GM18505 (cell line): ENCODE measurements at regions not wholly inside any gene's neighbourhood (a gene's known extent, or its start where the extent isn't known, plus 50 kb on each side); places are given as distances from the start of the nearest gene placed in this dataset.
A peak's percentile ranks its signal among the peaks of the same experiment; 100 is the strongest.
"Not testable (repeated sequence)": the region's sequence is repeated elsewhere in the genome, so short reads cannot be mapped to it uniquely, and the experiment has no call there.

Experiments
- ATAC-seq: cut with Tn5 transposase; IDR thresholded peaks from one replicate; pipeline ENCODE4 v1.9.1; 2021; ENCODE audit not compliant: unreplicated experiment
- POLR2A ChIP-seq: IDR thresholded peaks from 4 replicates; pipeline ENCODE4 v1.6.1; 2011; ENCODE audit warnings: borderline replicate concordance; ENCODE audit not compliant: insufficient read depth, insufficient read length; ENCODE audit errors: extremely low read depth

DNA sequence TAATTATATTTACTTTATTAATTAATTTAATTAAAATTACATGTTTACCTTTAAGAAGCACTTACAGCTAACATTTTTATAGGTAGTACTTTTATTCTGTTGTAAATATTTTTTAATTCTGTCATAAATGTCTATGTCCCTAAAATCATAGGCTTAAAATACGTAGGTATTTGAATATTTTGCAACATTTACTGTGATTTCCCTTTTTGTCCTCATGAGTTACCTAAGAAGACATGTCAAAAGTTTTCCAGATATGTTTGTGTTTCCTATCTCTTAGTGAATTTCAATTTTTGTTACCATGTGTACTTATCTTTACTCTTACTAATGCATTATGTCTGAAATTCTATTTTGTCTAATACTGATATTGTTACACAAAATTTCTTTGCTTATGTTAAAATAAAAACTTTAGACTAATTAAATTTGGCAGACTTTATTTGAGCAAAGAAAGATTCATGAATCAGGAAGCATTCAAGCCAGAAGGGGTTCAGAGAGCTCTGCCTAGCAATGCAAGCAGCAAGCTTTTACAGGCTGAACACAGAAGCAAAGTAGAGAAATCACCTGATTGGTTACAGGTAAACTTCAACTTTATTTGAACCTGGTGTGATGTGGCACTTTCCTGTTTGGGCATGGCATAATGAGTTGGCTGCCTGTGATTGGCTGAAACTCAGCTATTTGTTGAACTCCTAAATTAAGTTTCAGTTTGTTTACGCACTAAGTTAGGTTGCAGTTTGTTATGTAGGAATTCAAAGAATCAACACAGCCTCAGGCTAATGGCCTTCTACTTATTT lies 123.2 kb upstream of the TMEM170B start:
- no peak for ATAC-seq
- no peak for TF ChIP-seq POLR2A

DNA sequence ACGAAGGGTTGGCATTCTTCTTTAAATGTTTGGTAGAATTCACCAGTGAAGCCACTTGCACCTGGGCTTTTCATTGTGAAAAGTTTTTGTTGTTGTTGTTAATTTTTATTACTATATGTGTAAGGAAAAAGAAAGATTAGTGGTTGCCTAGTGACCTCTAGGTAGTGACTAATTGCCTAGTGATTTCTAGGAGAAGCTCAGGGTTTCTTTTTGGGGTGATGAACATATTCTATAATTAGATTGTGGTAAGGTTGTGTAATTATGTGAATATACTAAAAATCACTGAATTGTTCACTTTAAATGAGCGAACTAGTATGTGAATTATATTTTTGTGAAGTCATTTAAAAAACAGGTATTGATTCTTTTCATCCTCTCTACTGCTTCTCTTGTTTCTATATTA lies 123.8 kb upstream of the TMEM170B start:
- no peak for ATAC-seq
- TF ChIP-seq POLR2A = no peak

DNA sequence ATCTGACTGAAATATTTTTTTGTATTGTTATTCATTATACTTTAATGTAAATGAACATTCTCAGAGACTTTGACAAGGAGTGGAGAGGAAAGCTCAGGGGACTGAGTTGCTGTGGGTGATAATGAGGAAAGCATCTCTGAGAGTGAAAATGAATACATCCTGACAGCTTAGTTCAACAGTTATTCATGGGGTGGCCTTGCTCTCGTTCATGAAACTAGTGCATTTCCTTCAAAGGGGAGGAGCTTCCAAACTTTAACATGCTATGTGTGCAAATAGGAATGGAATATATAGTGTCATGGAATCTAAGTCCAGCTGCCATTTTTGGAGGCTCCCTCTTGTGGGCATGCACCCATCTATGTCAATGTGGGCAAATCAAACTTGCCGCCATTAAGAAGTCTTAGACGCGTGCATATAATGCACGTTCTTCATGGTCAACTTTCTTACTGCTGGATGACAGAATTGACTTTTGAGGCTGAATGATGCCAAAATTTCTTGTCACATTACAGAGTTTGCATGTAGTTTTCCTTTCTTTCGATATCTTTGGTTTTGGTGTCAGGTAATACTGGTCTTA lies 124.3 kb upstream of the TMEM170B start:
- TF ChIP-seq POLR2A = no peak
- ATAC-seq = no peak

DNA sequence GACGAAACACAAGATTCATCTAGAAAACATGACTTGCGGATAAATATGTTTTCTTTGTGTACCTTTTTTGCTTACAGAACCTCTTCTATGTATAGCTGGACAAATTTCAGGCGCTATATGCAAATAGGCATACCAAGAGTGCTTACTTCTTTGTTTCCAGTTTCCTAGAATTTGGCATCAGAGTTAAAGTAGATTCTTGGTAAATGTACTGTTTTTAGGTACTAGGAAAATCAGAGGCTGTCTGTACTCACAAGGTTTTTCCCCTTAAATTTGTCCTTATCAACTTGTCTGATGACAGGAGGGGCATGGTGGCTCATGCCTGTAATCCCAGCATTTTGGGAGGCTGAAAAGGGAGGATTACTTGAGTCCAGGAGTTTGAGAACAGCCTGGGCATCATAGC lies 124.9 kb upstream of the TMEM170B start:
- TF ChIP-seq POLR2A = no peak

DNA sequence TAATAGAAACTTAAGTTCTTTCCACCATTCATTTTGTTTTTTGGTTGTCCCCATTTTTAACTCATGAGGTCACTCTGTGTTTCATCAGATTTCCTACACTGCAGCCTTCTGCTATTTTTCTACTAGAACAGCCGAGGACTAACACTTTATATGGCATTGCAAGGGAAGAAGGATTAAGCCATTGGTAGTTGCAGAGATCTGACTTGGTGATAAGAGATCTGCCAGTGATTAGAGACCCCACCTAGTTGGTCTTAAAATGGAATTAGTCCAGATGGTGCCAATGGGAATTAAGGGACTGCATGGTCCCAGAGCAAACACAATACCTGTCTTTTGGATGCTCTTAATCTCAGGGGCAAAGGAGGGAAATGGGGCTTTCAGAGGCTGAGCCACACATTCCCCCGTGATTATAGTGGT lies 125.5 kb upstream of the TMEM170B start:
- TF ChIP-seq POLR2A = no peak
- no peak for ATAC-seq

More for the DNA sequence above, 124.9 kb upstream of the TMEM170B start:
- no peak for ATAC-seq

DNA sequence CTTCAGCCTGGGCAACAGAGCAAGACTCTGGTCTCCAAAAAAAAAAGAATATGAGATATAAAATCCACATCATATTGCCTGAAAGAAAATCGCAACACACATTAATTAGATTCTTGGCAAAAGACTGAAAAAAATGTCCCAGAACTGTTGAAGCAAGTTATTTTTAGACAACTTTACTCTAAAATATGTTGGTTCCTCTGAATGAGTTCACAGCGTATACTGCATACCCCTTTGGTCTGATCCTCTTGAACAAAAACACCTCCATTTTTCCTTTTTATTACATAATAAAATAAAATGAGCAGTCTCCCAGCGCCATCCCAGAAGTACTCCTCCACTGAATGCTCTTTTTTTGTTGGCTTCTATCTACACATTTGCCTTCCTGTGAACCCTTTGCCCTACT lies 126.0 kb upstream of the TMEM170B start:
- ATAC-seq = no peak
- TF ChIP-seq POLR2A = no peak

DNA sequence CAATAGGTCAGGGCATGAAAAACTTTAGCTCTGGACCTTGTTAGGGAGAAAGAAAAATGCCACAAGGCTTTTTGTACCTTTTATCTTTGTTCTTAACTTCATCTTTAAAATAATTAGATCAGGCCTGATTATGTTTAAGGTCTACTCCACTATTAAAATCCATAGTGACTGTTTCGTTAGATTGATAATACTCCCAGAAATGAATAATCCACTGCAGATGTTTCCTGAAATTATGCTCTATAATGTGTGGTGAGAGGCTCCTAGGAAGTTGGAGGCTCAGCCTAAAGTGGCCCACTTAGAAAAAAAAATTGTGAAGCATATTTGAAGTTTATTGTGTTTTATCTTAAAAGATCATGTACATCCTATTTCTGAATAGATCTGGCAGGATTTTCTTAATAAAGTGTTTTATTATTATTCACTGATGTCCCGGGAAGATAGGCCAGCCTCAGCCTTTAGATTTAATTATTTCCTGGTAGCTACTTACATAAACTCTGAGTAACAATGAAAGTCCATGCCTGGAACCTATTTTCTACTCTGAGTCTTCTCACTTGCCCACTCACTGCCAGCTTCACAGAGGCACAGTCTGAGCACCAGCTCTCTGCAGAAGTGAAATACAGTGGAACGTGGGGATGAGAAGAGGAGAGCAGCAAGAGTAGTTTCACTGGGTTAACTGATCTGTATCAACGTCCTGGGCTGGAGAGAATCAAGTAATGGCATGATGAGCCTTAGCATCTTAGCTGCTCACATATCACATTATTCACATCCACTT lies 126.8 kb upstream of the TMEM170B start:
- no peak for ATAC-seq
- no peak for TF ChIP-seq POLR2A

DNA sequence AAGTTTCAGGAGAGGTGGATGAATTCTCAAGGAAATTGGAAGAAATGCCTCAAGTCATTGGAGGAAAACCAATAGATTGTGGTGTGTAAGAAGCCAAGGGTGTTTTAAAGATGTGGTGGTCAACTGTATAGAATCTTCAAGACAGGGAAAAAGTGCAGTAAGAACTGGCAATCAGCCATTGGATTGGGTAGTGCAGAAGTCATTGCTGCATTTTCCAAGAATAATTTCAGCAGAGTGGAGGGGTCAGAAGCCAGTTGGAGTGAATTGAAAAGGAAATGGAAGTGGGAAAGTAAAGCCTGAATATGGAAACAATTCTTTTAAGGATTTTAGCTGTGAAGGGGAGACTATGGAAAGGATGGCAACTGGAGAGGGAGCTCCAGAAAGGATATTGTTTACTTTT lies 128.2 kb upstream of the TMEM170B start:
- TF ChIP-seq POLR2A = no peak
- ATAC-seq = no peak

DNA sequence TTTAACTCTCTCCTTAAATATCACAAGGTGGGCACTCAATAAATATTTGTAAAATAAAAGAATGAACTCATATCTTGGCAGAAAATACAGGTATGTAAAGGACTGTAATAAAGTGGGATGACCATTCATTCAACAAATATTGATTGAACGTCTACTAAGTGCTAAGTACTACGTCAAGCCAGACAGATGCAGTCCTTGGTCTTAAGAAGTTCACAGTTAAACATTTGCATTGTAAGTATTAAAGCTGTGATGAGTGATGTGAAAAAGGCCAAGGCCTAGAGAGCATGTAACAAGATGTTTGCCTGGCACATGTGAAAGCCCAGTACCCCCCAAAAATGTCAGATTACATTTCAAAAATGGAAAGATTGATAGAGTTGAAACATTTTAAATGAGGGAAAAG lies 130.1 kb upstream of the TMEM170B start:
- TF ChIP-seq POLR2A = no peak
- ATAC-seq = no peak

DNA sequence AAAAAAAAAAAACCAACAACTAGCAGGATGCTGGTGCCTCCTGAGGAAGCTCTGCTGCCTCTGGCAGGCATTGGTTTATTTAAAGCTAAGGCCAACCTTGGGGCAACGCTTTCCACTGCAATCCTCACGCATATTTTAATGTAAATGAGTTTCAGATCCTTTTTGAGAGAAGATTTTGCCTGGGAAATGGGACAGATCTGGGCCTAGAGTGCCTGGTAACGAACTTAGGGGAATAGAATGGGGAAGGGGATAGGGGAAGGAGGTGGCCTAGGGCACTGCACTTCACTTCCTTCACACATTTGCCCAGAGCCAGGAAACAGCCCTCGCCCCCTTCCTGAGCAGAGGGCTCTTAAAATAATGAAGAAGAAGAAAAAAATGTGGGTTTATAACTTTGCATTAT lies 132.7 kb upstream of the TMEM170B start:
- ATAC-seq = no peak

DNA sequence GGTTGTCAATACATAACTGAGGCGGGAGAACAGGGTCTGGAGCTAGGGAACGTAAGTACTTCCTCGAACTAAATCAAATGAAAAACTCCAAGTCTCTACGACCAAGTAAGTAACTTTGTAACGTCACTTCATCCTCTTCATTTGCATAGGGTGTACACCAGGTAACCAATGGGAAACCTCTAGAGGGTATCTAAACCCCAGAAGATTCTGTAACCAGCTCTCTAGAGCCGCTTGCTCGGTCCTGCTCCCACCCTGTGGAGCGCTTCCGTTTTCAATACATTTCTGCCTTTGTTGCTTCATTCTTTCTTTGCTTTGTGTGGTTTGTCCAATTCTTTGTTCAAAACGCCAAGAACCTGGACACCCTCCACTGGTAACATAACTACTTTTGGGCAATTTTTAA lies 133.5 kb upstream of the TMEM170B start:
- ATAC-seq = no peak
- peak; percentile 39 for TF ChIP-seq POLR2A

More for the DNA sequence above, 132.7 kb upstream of the TMEM170B start:
- no peak for TF ChIP-seq POLR2A

DNA sequence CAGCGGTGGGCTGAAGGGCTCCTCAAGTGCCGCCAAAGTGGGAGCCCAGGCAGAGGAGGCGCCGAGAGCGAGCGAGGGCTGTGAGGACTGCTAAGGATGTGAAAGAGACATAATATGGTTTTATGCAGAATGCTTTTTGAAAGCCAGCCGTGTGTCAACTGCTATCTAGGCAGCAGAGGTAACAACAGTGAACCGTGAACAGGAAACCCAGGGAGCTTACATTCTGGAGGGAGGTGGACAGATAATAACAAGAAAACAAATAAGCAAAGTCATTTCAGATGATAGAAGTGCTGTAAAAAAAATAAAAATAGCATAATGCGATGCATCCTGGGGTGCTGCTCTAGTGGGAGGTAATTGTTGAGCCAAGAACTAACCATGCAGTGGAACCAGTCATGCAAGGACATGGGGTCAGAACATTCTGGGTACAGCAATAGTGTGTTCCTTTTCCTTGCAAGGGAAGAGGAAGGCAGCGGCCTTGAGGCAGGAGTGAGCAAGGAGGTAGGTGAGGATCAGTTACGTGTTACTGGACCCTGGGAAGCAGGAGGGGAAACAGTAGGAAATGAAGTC lies 134.4 kb upstream of the TMEM170B start:
- TF ChIP-seq POLR2A = no peak
- no peak for ATAC-seq

DNA sequence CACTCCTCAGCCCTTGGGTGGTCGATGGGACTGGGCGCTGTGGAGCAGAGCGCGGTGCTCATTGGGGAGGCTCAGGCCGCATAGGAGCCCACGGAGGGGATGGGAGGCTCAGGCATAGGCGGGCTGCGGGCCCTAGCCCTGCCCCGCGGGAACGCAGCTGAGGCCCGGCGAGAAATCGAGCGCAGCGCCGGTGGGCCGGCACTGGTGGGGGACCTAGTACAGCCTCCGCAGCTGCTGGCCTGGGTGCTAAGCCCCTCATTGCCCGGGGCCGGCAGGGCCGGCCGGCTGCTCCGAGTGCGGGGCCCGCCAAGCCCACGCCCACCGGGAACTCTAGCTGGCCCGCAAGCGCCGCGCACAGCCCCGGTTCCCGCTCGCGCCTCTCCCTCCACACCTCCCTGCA lies 135.0 kb upstream of the TMEM170B start:
- not testable (repeated sequence) for ATAC-seq

DNA sequence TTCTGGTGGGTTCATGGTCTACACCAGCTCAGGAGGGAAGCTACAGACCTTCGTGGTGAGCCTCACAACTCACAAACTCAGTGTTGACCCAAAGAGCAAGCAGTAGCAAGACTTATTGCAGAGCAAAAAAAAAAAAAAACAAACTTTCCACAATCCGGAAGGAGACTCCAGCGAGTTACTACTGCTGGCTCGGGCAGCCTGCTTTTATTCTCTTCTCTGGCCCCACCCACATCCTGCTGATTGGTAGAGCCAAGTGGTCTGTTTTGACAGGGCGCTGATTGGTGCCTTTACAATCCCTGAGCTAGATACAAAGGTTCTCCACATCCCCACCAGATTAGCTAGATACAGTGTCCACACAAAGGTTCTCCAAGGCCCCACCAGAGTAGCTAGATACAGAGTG lies 135.6 kb upstream of the TMEM170B start:
- ATAC-seq = not testable (repeated sequence)
